Fibroblast of peridontal ligament (primary cell): ENCODE measurements at regions not wholly inside any gene's neighbourhood (a gene's known extent, or its start where the extent isn't known, plus 50 kb on each side); places are given as distances from the start of the nearest gene placed in this dataset.
"Not testable (repeated sequence)": the region's sequence is repeated elsewhere in the genome, so short reads cannot be mapped to it uniquely, and the experiment has no call there.

Experiments
- DNase-seq: peaks from one replicate; pipeline ENCODE4 v3.0.0-alpha.2; 2010; ENCODE audit errors: extremely low read depth

DNA sequence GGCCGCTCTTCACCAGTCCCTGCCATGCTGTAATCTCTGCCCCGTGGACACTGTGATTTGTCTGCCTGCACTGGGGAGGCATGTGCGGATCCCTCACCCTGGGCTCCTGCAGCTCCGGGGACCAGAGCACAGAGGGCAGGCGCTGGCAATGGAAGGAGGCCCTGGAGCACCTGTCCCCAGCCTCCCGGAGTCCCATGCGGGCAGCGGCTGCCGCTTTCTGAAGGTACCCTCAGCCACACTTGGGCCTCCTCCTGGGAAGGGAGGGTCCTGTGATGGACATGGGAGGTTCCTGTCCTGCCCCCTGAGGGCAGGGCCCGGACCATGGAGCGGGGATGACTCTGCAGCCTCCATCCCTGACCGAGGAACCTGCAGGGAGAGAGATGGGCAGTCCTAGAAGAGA is 297.4 kb upstream of the SFSWAP start:
- no peak for DNase-seq

GRCh38 chr12:131414155-131414922 is 296.6 kb upstream of the SFSWAP start:
- not testable (repeated sequence) for DNase-seq

DNA sequence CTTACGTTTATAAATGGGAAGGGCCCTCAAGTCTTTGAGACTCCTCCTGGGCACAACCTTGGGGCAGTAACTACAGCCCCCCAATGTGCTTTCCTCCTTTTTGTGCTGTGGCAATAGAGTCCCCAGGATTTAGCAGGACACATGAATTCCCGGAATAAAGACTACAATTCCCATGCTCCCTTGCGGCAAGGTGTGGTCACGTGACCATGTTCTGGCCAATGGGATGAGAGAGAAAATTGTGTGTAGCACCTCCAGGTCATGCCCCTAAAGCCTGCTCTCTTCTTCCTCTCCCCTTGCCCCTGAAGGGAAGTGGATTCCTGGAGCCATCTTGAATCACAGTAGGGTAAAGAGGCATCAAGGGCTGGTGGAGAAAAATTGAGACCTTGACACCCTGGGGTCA is 295.1 kb upstream of the SFSWAP start:
- DNase-seq: no peak

DNA sequence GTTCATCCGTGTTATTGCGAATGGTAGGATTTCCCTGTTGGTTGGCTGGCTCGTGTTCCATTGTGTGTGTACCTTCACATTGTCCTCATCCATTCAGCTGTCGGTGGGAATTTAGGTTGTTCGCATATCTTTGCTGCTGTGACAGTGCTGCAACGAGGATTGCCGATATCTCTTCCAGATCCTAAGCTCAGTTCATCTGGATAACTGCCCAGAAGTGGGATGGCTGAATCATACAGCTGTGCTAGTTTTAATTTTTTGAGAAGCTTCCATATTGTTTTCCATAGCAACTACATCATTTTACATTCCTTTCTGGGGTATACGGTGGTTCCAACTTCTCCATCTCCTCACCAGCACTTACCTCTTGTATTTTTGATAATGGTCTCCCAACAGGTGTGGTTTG is 292.8 kb upstream of the SFSWAP start:
- no peak for DNase-seq

GRCh38 chr12:131418884-131419283 is 292.0 kb upstream of the SFSWAP start:
- DNase-seq: no peak

- no peak for DNase-seq
Measured at GRCh38 chr12:131420867-131421447, 289.9 kb upstream of the SFSWAP start.

- no peak for DNase-seq
Measured at GRCh38 chr12:131421509-131422186, 289.2 kb upstream of the SFSWAP start.

- no peak for DNase-seq
Measured at GRCh38 chr12:131422187-131422520, 288.7 kb upstream of the SFSWAP start.

DNA sequence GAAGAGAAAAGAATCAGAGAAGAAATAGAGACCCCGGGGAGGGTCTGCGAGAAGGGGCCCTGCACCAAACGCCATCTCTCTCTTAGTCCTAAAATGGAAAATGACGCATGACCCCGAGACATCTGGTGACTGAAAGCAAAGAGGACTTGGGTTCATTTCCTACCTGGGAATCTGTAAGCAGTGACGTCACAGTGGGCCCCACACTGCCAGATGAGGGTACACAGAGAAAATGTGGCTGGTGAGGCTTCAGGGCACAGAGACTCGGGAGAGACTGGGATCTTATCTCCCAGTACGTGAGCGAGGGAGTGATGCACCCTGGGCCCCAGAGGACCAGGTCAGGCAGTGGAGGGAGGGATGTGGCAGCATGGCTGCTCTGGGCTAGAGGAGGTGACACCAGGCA is 288.1 kb upstream of the SFSWAP start:
- no peak for DNase-seq

GRCh38 chr12:131424270-131424669 is 286.6 kb upstream of the SFSWAP start:
- no peak for DNase-seq

- DNase-seq: no peak
Measured at GRCh38 chr12:131425112-131426075, 285.5 kb upstream of the SFSWAP start.

- DNase-seq: no peak
Measured at GRCh38 chr12:131428091-131428685, 282.7 kb upstream of the SFSWAP start.

GRCh38 chr12:131429221-131429620 is 281.7 kb upstream of the SFSWAP start:
- DNase-seq: not testable (repeated sequence)

GRCh38 chr12:131429697-131430096 is 281.2 kb upstream of the SFSWAP start:
- DNase-seq: not testable (repeated sequence)

- no peak for DNase-seq
Measured at GRCh38 chr12:131430158-131430742, 280.6 kb upstream of the SFSWAP start.

- not testable (repeated sequence) for DNase-seq
Measured at GRCh38 chr12:131431126-131431655, 279.7 kb upstream of the SFSWAP start.

DNA sequence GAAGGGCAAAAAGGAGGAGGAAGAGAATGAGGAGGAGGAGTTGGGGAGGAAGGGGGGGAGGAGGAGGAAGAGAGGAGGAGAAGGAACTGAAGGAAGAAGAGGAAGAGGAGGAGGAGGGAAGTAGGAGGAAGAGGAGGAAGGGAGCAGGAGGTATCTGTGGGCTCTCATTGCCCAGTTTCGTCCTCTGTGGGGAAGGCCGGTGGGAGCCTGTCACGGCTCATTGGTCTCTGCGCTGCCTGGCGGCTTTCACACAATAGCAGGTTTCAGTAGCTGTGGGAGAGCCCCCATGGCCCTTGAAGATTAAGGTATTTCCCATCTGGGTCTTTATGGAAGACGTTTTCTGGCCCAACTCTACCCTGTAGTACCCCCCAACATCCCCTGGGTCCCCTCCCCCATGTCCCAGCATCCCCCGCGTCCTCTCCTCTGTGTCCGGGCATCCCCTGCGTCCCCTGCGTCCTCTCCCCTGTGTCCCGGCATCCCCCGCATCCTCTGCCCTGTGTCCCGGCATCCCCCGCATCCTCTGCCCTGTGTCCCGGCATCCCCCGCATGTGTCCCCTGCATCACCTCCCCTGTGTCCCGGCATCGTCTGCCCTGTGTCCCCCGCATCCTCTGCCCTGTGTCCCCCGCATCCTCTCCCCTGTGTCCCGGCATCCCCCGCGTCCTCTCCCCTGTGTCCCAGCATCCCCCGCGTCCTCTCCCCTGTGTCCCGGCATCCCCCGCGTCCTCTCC is 278.2 kb upstream of the SFSWAP start:
- no peak for DNase-seq

DNA sequence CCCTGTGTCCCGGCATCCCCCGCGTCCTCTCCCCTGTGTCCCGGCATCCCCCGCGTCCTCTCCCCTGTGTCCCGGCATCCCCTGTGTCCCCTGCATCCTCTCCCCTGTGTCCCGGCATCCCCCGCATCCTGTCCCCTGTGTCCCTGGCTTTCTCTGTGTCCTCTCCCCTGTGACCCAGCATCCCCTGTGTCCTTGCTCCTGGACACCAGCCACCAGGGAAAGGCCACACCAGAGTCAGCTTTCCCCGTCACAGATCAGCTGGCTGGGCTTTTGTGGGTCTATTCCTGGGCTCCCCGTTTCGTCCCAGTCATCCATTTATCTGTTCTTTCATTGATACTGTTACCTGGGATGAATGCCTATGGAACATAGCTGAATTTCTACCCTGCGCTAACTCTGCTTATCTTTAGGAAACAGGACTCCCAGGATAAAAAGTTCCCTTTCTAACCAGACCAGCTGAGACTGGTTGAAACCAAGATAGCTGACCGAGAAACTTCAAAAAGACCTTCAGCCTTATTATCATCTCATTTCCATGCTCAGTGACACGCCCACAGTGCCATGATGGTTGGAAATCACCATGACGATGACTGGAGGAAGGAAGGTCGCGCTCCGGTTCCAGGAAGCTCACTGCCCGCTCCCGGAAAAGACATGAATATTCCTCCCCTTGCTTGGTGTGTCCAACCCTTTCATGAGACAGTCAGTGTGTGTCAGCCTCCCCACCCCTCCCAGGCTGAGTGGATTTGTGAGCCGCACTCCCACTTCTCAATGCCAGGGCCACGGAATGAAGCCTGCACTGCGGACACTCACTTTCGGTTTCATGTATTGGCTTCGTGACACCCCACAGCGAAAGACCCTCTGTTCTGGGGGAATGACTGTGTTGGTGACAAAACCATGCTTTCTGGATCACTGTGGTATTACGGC is 276.4 kb upstream of the SFSWAP start:
- DNase-seq: no peak
